Brain microvascular endothelial cell (primary cell): ENCODE measurements at regions not wholly inside any gene's neighbourhood (a gene's known extent, or its start where the extent isn't known, plus 50 kb on each side); places are given as distances from the start of the nearest gene placed in this dataset.

Source experiments
- DNase-seq: peaks from one replicate; pipeline ENCODE4 v3.0.0-alpha.2; 2020
- H3K27ac ChIP-seq: fragments of 250-450 bp; sonication (Bioruptor Pico); 2 replicates; pipeline ENCODE4 v1.5.1; 2020; ENCODE audit warnings: mild to moderate bottlenecking, moderate library complexity
- H3K27me3 ChIP-seq: fragments of 250-450 bp; sonication (Bioruptor Pico); replicated peaks from 2 replicates; pipeline ENCODE4 v1.5.1; 2020; ENCODE audit warnings: mild to moderate bottlenecking
- H3K36me3 ChIP-seq: fragments of 250-450 bp; sonication (Bioruptor Pico); replicated peaks from 2 replicates; pipeline ENCODE4 v1.5.1; 2020; ENCODE audit warnings: mild to moderate bottlenecking
- H3K4me3 ChIP-seq: 2 replicates; pipeline ENCODE4 v1.5.1; 2011; ENCODE audit warnings: low read depth, mild to moderate bottlenecking, control low read depth, low read length, moderate library complexity
- in situ Hi-C: cut with HindIII; loops from 2 replicates; pipeline ENCODE4 v1.10.0; 2017; ENCODE audit warnings: low sequenced_read_pairs, low pct_ligation_motif_present
- TF ChIP-seq, protein P1 (sequence below): IDR thresholded peaks from 2 replicates; pipeline ENCODE4 v1.5.1; 2011; ENCODE audit warnings: low read depth, mild to moderate bottlenecking, moderate library complexity, low read length, control low read depth, inconsistent platforms; ENCODE audit errors: missing control alignments

DNA sequence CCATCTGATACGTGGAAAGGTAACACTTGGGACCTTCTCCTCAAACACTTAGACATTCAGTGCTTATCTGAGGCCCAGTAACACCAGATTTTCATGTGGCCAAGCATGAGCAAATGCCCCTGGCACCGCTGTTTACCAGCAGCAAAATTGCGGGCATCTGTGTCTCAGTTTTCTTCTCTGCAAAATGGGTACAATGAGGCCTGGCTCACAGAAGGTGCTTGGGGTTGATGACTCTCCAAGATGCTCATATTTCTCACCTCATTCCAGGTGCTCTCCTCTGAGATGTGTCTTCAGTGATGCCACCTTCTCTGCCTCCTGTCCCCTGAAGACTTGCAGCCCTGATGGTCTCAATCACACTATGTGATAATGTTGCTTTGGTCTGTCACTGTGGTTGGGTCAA is 321.7 kb downstream of the TSN start:
- TF ChIP-seq, protein P1, sequence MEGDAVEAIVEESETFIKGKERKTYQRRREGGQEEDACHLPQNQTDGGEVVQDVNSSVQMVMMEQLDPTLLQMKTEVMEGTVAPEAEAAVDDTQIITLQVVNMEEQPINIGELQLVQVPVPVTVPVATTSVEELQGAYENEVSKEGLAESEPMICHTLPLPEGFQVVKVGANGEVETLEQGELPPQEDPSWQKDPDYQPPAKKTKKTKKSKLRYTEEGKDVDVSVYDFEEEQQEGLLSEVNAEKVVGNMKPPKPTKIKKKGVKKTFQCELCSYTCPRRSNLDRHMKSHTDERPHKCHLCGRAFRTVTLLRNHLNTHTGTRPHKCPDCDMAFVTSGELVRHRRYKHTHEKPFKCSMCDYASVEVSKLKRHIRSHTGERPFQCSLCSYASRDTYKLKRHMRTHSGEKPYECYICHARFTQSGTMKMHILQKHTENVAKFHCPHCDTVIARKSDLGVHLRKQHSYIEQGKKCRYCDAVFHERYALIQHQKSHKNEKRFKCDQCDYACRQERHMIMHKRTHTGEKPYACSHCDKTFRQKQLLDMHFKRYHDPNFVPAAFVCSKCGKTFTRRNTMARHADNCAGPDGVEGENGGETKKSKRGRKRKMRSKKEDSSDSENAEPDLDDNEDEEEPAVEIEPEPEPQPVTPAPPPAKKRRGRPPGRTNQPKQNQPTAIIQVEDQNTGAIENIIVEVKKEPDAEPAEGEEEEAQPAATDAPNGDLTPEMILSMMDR = no peak
- no peak for DNase-seq
- H3K4me3 ChIP-seq = no peak overlapping the region
- no peaks in the 10 kb centered on the region for H3K36me3 ChIP-seq
- no peak overlapping the region for H3K27ac ChIP-seq
- no peaks in the 10 kb centered on the region for H3K27me3 ChIP-seq
- in situ Hi-C loops = no loop called here

DNA sequence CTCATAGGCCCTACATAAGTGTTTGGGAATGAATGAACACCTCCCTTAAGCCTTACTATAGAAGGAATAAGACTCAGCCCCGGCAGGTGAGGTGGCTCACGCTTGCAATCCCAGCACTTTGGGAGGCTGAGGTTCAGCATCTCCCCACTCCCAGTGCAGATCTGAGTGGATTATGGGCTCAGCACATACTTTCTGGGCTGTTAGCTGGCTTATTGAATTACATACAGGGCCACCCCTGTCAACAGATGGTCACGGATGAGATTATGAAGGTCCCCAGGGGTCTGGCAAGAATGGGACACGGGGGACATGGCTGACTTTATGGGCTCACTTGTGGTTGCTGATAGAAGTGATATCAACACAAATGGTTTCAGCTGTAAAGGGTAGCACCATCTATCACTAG is 322.3 kb downstream of the TSN start:
- TF ChIP-seq, protein P1 = no peak
- no peaks in the 10 kb centered on the region for H3K27me3 ChIP-seq
- no peaks in the 10 kb centered on the region for H3K36me3 ChIP-seq
- no peak overlapping the region for H3K27ac ChIP-seq
- no peak overlapping the region for H3K4me3 ChIP-seq
- no peak for DNase-seq
- in situ Hi-C loops = no loop called here

DNA sequence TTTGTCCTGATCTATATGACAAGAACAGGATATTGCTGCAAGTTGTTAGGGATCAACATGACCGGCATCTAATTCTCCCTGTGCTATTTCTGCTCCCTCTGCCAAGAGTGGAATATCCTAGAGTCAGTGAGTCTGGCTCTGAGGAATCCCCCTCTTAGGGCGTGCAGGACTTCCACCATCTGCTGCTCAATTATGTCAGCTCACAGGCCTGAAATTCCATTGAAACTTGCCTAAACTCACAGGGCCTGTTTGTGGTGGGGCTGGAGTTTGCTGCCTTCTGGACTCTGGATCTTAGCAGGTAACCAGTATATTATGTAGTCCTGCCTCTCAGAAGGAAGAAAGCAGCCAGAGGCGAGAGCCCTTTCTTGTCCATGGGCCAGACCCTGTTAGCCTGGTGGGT is 323.0 kb downstream of the TSN start:
- in situ Hi-C loops = no loop called here
- H3K36me3 ChIP-seq = no peaks in the 10 kb centered on the region
- H3K27me3 ChIP-seq = no peaks in the 10 kb centered on the region
- H3K27ac ChIP-seq = no peak overlapping the region
- DNase-seq = no peak
- TF ChIP-seq, protein P1 = no peak
- no peak overlapping the region for H3K4me3 ChIP-seq

DNA sequence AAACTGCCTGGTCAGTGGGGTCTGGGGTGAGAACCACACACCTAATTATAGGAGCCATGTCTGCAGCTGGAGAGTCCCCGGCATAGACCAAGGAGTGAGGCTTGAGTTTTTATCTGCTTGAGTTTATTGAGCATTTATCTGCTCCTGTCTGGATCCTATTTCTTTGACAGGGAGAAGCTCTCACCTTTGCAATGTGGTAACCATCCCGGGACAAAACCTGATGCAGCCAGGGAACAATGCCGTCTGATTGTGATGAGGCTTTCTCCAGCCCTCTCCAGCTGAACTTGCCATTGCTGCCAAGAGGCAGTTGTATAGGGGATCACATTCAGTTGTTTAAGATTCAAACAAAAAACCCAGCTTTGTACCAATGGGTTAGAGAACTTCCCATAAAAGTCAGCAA is 324.4 kb downstream of the TSN start:
- Histone ChIP-seq H3K27me3 (no peaks in the 10 kb centered on the region), H3K4me3 (no peak overlapping the region), H3K36me3 (no peaks in the 10 kb centered on the region), H3K27ac (no peak overlapping the region)
- TF ChIP-seq, protein P1 = no peak
- in situ Hi-C loops = no loop called here
- no peak for DNase-seq

DNA sequence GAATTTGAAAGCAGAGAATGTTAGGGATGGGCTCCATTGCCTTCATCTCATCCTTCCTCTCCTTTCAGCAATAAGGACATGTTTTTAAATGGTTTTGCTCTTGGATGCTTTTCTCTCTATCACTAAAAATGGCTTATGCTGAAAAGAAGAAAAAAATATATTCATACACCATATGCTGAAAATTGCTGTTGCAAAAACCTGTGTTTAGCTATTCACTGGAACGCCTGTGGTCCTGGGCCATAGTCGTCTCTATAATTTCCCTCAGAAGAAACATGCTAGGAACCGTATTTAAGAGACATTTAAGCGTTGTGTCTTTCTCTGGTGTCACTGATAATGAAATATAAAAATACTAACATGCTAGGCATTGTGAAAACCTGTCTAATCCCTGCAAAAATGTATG is 324.9 kb downstream of the TSN start:
- no peak overlapping the region for H3K27ac ChIP-seq
- no peak for DNase-seq
- no peaks in the 10 kb centered on the region for H3K27me3 ChIP-seq
- H3K36me3 ChIP-seq = no peaks in the 10 kb centered on the region
- TF ChIP-seq, protein P1 = no peak
- no peak overlapping the region for H3K4me3 ChIP-seq
- in situ Hi-C loops = no loop called here

DNA sequence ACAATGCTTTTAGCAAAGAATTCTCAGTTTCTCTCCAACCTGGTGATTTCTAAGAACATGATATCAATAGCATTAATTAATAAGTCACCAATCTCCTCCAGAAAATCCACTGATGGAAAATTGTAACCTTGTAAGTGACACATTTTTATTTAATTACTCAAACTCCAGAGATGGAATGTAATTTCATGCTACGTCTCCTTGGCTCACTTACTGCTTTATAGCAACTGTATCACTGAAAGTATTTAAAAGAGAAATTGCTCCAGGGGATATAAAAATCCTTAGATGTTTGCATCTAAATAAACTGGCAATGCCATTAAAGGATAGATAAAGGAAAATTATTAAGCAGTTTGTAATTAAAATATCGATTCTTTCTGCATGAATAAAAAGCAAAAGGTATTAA is 325.4 kb downstream of the TSN start:
- Histone ChIP-seq H3K27me3 (no peaks in the 10 kb centered on the region), H3K4me3 (no peak overlapping the region), H3K36me3 (no peaks in the 10 kb centered on the region), H3K27ac (no peak overlapping the region)
- TF ChIP-seq, protein P1 = no peak
- no peak for DNase-seq
- in situ Hi-C loops = no loop called here
